GM18909 (cell line): ENCODE measurements at regions not wholly inside any gene's neighbourhood (a gene's known extent, or its start where the extent isn't known, plus 50 kb on each side); places are given as distances from the start of the nearest gene placed in this dataset.
A peak's percentile ranks its signal among the peaks of the same experiment; 100 is the strongest.

Source experiments
- ATAC-seq: cut with Tn5 transposase; IDR thresholded peaks from one replicate; pipeline ENCODE4 v1.9.1; 2021; ENCODE audit warnings: mild to moderate bottlenecking; ENCODE audit not compliant: unreplicated experiment, poor library complexity

- no peak for ATAC-seq
Observed at GRCh38 chr5:124665035-124665434, 81.4 kb downstream of the ZNF608 start.

- ATAC-seq = no peak
Observed at GRCh38 chr5:124664287-124664686, 82.2 kb downstream of the ZNF608 start.

- no peak for ATAC-seq
Observed at GRCh38 chr5:124663101-124663506, 83.3 kb downstream of the ZNF608 start.

GRCh38 chr5:124662181-124662781, 84.2 kb downstream of the ZNF608 start:
- ATAC-seq = no peak

- peak; percentile 69 for ATAC-seq
Observed at GRCh38 chr5:124661317-124662141, 84.9 kb downstream of the ZNF608 start.

GRCh38 chr5:124660229-124661093, 86.0 kb downstream of the ZNF608 start:
- no peak for ATAC-seq

GRCh38 chr5:124659798-124660197, 86.6 kb downstream of the ZNF608 start:
- ATAC-seq = no peak

- no peak for ATAC-seq
Observed at GRCh38 chr5:124658867-124659557, 87.4 kb downstream of the ZNF608 start.

- ATAC-seq = peak; percentile 28
Observed at GRCh38 chr5:124655921-124656511, 90.4 kb downstream of the ZNF608 start.

GRCh38 chr5:124655251-124655917, 91.1 kb downstream of the ZNF608 start:
- peak; percentile 7 for ATAC-seq

- no peak for ATAC-seq
Observed at GRCh38 chr5:124654418-124654817, 92.0 kb downstream of the ZNF608 start.

GRCh38 chr5:124653666-124654065, 92.8 kb downstream of the ZNF608 start:
- no peak for ATAC-seq

- no peak for ATAC-seq
Observed at GRCh38 chr5:124652892-124653441, 93.5 kb downstream of the ZNF608 start.

GRCh38 chr5:124652514-124652819, 94.0 kb downstream of the ZNF608 start:
- ATAC-seq = no peak

GRCh38 chr5:124651663-124652513, 94.6 kb downstream of the ZNF608 start:
- ATAC-seq = peak; percentile 26

GRCh38 chr5:124650951-124651662, 95.3 kb downstream of the ZNF608 start:
- ATAC-seq = no peak

- ATAC-seq = peak; percentile 67
Observed at GRCh38 chr5:124650147-124650561, 96.3 kb downstream of the ZNF608 start.
